Vagina (tissue), 2 donors: ENCODE measurements at regions not wholly inside any gene's neighbourhood (a gene's known extent, or its start where the extent isn't known, plus 50 kb on each side); places are given as distances from the start of the nearest gene placed in this dataset.
"Not testable (repeated sequence)": the region's sequence is repeated elsewhere in the genome, so short reads cannot be mapped to it uniquely, and the experiment has no call there.

Source experiments
- CTCF ChIP-seq, 3 experiments: fragments of 450-650 bp in 2 of 3; fragments of 200-600 bp in 1 of 3; sonication (generic) in 1 of 3; IDR thresholded peaks; one replicate each; pipeline ENCODE4 v1.5.1; 2017 to 2019; ENCODE audit warnings: antibody characterized with exemption in 3 of 3, mild to moderate bottlenecking in 2 of 3, moderate library complexity in 2 of 3
- POLR2A ChIP-seq, 2 donors: fragments of 450-650 bp; IDR thresholded peaks; one replicate each; pipeline ENCODE4 v1.6.1; 2017; ENCODE audit warnings: antibody characterized with exemption in 2 of 2, mild to moderate bottlenecking in 2 of 2, moderate library complexity in 2 of 2
- POLR2AphosphoS5 ChIP-seq, 2 donors: sonication (generic); formaldehyde crosslinking; IDR thresholded peaks; one replicate each; pipeline ENCODE4 v1.9.0; 2017; ENCODE audit warnings: antibody characterized with exemption in 2 of 2, mild to moderate bottlenecking in 2 of 2, low read depth in 1 of 2; ENCODE audit not compliant: insufficient read depth in 1 of 2

GRCh38 chr1:72985024-72985423 is 702.7 kb upstream of the NEGR1 start:
- not testable (repeated sequence) for TF ChIP-seq CTCF (IDR thresholded peaks at IDR 0.05); POLR2A (IDR thresholded peaks at IDR 0.05); POLR2AphosphoS5 (IDR thresholded peaks at IDR 0.05; ENCODE audit: insufficient read depth in 1 of 2, low read depth in 1 of 2)
